ENCODE measurements at regions not wholly inside any gene's neighbourhood (a gene's known extent, or its start where the extent isn't known, plus 50 kb on each side); places are given as distances from the start of the nearest gene placed in this dataset.

- TF ChIP-seq CTCF (IDR thresholded peaks at IDR 0.05; ENCODE audit: low read length), result no peak
- TF ChIP-seq EZH2 (IDR thresholded peaks at IDR 0.05; ENCODE audit: borderline replicate concordance, low read length), result no peak
Measured at GRCh38 chr10:47187592-47187991, 112.4 kb upstream of the GDF10 start.
